CD4-positive, alpha-beta T cell treated with Interleukin-17A for 1 hour (primary cell): ENCODE measurements at regions not wholly inside any gene's neighbourhood (a gene's known extent, or its start where the extent isn't known, plus 50 kb on each side); places are given as distances from the start of the nearest gene placed in this dataset.
"Not testable (repeated sequence)": the region's sequence is repeated elsewhere in the genome, so short reads cannot be mapped to it uniquely, and the experiment has no call there.

Experiments used
- DNase-seq: peaks from one replicate; pipeline ENCODE4 v3.0.0-alpha.2; 2020

DNA sequence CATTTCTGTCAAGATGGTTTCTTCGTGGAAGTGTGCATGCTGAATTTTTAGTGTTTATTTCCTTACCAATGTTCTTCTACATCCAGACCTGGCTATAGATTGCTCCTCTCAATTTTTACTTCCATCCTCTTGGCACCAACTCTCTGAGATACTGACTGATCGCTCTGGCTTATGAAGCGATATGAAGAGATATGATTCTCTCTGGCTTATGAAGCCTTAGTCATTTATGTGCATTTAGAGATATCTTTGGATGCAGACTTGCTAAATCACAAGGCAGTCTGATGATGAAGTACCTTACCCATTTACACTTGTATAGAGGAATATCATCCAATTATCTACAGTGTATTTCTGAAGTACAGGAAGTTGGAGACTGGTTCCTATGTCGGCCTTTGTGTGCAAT is 295.4 kb upstream of the STXBP5 start:
- no peak for DNase-seq

DNA sequence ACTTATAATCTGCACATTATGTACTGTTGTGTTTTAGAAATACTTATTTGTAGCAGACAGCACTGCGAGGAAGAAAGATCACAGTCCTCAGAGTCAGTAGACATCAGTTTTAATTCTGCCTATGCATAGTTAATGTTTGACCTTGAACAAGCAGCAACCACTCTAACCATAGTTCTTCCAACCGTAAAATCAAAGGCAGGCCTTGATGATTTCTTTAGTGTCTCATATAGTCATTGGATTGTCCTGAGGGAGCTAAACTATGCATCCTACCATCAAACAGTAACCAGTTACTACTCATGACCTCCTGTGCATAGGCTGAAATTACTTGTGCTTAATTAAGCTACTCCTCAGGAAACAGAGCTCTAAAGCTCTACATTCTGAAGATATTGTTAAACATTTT is 294.8 kb upstream of the STXBP5 start:
- no peak for DNase-seq

DNA sequence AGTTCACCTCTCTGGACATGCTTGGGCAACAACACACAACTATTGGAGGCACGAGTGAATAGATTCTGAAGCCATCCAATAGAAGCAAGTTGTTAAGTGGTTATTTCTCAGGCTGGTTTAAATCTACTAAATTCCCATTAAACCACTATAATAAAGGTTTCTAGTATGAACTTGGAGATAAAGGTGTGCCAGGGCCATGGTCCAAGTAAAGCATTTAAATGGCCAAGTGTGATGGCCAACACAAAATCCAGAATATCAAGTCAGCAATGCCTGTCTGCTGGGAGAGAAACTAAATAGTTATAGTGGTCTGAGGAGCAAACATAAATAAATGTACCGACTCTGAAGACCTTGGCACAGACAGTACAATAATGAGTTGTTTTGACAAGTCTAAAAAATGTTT is 294.3 kb upstream of the STXBP5 start:
- DNase-seq = no peak

DNA sequence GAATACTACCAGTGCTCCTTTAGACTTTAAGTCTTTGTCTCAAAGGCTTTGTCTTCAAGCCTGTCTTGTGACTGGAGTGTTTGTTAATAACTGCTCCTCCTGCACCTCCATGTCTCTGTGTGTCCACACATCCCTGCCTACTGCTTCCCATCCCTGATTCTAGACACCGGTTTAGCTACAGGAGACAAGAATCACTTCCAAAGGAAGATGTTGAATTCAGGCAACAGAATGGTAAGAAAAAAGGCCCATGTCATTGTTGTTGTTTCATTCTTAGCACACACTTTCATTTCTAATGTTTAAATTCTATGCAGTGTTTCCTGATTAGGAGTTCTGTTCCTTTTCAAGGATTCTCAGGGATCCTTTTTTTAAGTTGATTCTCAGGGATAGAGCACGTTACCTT is 293.6 kb upstream of the STXBP5 start:
- DNase-seq = no peak

DNA sequence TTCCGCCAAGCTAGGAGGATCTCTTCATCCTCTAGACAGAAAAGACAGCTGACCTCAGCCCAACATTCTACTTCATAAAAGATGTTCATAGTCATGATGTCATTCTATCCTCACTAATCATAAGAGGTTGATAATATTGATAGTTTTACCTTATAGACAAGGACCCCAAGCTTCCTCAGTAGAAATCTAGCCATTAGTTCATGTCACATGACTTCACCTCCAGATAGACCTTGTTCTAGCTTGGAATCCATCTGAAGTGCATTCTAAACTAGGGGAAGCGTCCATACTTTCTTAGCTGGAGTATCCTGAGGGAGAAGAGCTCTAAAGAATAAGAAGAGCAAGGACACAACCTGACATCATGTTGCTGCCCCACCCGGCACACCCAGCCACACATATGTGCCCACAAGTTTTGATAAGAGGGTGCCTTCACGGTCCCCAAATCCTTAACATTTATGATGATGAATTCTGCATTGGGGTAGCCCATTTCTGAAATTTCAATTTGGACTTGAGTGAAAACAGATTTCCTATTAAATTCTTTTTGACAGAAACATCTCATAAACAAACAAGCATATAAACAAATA is 292.5 kb upstream of the STXBP5 start:
- no peak for DNase-seq

DNA sequence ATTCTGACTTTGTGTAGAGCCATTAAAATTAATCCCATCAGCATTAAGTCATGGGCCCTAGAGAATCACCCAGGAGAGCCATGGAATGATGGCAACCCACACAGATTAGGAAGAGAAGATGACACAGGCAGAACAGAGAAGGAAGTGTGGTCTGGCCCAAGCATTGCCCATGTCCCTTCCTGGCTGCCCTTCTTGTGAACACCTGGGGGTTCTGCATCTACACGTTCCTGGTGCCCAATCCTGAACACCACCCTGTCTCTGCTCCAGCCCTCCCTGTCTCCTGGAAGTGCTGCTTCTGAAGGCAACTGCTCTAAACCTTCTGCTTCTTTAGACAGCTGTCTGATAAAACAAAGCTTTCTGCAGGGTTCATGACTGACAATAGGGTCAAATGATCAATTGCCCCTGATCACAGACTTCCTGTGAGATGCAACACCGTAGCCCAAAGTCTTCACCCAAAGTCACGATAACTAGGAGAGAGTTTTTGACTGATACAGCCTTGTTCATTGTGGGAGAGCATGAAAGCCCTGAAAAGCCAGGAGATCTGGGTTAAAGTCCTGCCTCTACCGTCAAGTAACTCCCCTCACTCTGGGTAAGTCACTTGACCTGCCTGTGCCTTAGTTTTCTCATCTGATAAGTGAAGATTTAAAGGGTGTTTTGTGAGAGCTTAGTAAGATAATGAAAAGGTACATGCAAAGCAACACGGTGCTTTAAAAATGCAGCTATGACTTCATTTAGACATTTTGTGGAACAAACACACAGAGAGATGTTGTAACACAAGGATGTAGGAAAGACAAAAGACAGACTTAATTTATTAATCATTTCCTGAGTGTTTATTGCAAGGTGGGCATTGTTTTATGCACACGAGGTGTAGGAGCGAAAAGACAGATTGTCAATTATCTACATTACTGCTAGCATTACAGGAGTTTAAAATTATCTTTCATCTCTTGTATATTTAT is 291.2 kb upstream of the STXBP5 start:
- DNase-seq = no peak

DNA sequence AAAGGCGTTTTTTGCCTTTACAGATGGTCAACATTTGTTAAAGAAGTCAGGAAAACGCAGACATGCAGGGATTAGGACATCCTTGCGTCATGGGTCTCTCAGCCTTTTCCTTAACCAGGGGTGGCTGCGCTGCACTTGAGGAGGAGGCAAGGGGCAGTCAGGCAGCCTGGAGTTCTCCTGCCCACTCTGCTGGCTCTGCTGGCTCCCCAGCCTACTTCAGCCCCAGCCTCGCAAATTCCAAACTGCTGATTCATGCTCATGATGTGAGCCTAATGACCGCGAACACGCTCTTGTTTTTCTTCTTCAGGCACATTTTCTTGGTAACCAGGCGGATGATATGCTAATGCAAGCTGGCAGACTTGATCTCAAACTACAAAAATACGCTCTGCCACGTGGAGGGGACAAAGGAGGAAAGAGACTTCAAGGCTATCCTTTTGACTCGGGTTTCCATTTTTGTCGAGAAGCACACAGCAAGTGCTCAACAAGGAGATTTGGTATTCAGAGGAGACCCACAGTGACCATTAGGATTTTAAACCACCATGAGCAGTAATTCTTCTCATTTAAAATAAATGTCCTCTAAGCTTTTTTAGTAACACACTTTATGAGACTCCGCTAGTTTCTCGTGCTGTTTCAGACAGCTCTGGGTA is 290.3 kb upstream of the STXBP5 start:
- DNase-seq = no peak

DNA sequence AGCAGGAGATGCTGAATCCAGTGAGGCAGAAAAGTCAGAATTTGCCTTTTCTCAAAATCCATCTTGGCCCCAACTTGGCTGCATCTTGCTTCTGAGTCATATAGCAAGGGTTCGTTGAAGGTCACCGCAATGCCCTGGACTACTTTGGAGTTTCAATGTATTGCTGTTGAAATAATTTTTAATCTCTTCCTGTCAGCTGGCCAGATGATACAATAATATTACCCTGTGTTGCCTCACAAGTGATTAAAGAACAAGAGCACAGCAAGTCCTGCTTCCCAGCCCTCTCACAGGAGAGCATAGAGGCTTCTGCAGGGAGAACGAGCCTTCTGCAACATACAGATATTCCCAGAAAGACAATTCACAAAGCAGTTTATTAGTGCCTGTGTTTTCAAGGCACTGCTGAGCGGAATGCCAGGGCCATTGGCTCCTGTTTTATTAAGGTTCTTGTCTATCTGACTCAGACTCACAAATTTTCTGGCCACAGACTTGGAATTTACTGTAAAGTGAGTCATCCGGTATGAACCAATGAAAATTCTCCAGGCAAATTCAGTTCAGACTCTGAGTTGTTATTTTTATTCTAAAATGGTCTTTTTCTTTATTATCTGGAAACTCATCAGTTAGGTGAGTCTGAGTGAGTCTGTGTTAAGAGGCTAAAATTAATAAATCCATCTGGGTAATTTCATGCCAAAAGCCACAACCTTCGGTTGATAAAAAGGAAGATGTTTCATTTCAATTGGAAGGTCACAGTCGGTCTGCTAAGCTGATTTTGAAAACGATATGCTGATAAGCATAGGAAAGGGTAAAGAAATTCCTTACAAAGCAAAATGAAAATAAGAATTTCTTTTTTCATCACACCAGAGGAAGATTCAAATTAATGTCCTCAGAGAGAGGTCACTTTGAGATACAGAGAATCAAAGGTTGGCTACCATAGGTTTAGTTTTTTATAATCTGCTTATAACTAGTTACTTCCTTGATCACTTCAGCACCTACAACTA is 289.4 kb upstream of the STXBP5 start:
- DNase-seq = no peak

DNA sequence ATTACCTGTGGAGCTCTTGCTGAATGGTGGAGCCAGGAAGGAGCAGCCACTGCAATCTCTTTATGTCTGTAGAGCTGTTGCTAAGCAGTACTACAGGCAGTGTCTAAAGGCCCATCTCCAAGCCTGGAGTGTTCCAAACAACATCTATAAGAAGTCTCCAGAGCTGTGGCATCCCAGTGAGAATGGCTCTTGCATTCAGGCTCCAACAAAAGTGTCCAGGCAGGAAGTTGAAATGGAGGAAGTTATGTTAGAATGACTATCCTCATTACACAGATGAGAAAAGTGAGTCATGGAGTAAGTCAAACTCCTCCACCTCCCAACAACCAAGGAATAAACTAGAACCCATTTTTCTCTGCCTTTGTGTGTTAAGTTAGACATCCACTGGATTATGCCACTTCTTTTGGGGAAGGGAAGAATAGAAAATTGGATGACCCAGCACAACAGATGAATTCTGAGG is 288.5 kb upstream of the STXBP5 start:
- DNase-seq = no peak

DNA sequence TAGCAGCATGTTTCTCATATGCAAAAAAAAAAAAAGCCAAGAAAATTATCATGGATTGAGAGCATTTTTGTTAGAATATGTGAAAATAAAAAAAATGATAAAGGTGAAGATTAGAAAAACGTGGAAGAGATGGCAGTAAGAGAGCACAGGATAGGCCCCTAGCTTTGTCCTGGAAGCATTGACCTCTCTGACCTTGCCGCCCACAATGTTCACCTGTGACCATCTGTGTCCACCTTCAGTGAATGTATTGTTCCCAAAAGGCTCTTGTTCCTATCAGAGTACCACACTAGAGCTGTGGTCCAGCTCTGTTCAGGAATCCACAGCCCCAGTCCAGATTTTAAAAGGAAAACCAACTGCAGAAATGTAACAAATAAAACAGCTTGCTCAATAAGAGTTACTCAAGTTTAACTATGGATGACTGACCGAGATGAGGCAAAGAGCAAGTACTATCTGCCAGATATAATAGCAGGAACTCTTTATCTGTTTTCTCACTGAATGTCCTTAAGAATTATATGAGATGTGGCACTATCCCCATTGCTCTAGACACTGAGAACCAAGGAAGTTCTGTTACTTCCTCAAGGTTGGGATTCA is 287.7 kb upstream of the STXBP5 start:
- DNase-seq = no peak

DNA sequence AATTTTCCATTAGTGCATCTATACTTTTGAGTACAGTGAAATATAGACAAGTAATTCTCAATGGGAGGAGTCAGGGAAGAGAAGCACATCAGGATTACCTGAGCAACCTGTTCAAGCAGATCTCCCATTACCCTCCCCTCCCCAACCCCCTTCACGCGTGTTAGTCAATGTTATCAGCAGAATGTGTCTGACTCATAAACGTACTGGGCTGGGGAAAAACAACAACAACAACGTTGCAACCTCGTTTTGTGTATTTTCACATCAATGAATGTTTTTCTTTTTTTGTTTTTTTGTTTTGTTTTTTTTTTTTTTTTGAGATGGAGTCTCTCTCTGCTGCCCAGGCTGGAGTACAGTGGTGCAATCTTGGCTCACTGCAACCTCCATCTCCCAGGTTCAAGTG is 287.0 kb upstream of the STXBP5 start:
- no peak for DNase-seq

DNA sequence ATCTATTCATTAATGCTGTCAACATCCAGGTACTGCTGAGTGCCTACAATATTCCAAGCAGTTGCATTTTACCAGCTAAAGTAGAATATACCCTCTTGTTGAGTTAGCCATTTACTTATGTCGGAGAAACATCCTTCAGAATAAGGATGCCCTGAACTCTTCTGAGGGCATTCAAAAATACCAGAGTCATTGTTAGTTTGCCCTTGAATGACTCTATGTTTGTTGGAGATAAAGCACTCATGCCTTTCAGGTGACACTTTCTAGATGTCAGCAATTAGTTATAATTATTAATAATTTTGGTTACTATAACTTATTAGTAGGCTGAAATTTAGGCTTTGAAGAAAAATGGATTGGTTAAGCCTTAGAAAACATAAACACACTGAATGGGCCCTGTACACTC is 286.2 kb upstream of the STXBP5 start:
- no peak for DNase-seq

DNA sequence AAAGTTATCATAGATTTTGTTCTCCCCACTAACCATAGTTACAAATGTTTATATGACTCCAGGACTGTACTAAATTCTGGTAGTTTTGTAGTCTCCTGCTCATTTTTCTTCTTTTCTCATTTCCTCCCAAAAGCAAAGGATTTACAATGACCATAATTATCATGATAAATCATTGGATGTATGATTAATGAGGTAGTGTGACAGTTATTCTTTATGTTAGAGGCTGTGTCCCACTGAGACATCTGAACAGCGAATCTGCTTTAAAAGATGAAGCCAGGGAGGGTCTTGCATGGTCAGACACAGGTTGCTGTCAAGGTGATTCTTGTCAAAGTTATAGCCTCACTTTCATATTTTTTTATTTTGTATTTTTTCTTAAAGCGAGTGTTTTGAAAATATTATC is 285.2 kb upstream of the STXBP5 start:
- no peak for DNase-seq

DNA sequence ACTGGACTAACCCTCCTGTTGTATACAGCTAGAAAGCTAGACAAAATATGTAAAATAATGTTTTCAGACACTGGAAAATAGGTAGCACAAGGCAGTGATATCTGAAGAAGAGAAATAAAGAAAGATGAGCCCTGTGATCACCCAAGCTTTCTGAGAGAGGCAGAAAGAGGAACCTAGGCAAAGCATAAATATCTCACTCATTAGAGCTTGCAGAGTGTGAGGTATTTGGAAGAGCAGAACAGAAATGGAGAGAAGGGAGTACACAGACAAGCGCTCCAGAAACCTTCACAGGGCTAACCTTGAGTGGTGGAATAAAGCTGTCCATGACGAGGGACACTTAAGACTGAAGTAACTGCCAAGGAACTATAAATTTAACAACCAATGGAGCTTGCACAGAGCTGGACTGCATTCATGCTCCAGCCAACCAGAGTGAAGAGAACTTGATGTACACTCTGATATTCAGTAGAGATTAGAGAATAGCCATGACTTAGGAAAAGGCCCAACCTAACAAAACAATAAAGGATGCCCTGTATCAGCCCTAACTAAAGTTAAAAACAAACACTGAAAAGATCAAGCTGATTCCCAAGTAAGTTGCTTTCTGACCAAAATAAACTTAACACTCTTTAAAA is 280.9 kb upstream of the STXBP5 start:
- no peak for DNase-seq

DNA sequence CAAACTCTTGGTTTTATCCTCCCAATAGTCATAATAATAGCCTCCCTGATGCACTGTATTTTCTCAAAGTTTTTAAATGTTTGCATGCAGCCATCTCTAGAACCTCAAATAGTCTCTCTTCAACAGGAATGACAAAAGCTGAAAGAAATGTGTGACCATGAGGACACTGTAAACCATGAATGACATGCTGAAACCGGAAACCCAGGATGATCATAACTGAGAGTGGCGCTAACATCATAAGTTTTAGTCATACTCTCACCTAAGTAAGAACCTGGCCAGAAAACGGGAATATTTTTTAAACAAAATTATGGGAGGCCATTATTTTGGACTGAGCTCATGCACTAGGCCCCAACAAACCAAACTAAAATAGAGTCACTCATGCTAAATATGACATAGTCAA is 278.4 kb upstream of the STXBP5 start:
- DNase-seq = no peak

DNA sequence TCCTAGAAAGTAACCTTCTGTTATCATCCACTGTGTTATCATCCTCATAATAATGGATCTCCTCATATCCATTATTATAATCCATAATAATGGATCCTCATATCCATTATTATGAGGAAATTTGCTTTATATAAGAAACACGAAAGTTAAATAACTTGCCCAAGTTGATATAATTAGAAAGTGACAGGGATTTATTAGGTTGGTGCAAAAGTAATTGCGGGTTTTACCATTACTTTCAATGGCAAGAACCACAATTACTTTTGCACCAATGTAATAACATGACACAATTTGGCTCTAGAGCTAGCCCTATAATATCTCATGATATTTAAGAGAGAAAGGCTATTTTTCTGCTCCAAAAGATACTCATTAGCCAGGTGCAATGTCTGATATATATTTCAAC is 275.7 kb upstream of the STXBP5 start:
- DNase-seq = no peak

DNA sequence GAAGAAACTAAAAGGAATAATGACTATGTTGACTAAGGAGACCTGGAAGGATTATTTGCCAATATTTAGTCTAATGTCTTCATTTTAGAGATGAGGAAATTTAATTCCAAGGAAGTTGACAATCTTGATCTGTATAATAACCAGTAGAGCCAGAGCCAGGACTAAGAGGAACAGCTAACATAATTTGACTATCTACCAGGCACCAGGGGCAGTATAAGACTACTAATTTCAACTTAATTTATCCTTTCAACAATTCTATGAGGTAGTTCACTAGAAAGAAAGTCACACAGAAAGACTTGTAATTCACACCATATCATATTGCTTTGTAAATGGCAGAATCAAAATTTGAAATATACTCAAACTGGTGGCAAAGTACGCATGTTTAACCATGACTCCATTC is 273.0 kb upstream of the STXBP5 start:
- no peak for DNase-seq

DNA sequence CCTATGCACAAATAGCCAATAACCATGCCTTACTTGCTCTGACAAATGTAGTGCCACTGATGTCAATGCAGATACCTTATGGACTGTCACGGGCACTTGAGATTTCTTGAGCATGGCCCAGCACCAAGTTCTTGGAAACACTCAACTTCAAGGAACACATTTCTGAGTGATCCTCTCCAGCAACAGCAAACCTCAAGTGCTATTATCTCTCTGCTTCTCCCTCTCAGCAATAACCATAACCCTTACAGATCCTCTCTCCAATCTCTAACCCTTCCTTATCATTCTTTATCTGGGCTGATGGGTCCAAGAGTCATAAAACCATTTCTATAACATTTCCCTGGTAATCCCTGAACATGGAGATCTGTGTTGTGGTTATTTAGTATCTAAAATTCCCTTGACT is 266.9 kb upstream of the STXBP5 start:
- DNase-seq = no peak

DNA sequence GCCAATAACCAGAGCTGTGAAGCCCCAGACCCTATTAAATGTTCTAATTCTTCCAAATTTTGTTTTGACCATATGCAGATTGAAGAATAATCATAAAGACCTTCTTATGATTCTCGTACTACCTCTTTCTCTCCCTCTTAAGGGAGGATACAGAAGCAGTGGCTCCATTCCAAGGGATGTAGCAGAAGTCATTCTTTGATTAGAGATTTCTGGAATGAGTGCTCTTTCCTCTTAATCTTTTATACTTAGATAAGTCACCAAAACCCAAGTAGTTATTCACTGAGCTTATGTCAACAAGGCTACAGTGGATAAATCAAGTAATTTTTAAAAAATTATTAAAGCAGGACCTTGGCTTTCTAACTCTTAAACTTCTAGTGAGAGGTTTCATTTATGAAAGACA is 266.0 kb upstream of the STXBP5 start:
- DNase-seq = no peak

DNA sequence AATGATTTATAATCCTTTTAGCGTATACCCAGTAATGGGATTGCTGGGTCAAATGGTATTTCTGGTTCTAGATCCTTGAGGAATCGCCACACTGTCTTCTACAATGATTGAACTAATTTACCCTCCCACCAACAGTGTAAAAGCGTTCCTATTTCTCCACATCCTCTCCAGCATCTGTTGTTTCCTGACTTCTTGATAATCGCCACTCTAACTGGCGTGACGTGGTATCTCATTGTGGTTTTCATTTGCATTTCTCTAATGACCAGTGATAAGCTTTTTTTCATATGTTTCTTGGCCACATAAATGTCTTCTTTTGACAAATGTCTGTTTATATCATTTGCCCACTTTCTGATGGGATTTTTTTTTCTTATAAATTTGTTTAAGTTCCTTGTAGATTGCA is 264.8 kb upstream of the STXBP5 start:
- DNase-seq = not testable (repeated sequence)

DNA sequence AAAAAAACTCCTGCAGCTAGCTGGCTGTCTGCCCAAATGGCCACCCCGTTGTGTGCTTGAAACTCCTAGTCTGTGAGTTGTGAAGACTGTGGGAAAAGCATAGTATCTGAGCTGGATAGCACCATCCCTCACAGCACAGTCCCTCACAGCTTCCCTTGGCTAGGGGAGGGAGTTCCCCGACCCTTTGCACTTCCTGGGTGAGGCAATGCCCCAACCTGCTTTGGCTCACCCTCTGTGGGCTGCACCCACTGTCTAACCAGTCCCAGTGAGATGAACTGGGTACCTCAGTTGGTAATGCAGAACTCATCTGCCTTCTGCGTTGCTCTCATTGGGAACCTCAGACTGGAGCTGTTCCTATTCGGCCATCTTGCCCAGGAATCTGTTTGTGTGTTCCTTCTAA is 260.6 kb upstream of the STXBP5 start:
- DNase-seq = no peak

DNA sequence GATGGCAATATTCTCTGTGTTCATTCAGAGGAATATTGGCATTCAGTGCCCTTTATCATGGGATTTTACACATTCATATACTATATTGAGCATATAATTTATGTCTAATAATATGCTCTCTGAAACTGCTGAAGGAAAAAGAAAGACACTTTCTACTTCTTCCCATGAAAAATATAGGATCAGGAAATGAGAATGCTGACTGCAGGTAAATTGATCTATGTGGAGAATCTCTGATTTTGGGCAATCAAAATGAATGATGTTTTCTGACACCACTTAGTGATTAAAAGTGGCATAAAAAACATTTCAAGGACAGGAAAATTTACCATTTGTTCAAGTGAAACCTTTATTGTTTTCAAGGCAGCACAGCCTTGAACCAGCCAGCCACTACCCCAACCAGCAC is 260.1 kb upstream of the STXBP5 start:
- no peak for DNase-seq
